GM12872 (cell line): ENCODE measurements at regions not wholly inside any gene's neighbourhood (a gene's known extent, or its start where the extent isn't known, plus 50 kb on each side); places are given as distances from the start of the nearest gene placed in this dataset.

Experiments used
- TF ChIP-seq, protein P1 (sequence below): IDR thresholded peaks from 3 replicates; pipeline ENCODE4 v1.5.1; 2011; ENCODE audit warnings: low read depth, mild to moderate bottlenecking, low read length, moderate library complexity; ENCODE audit not compliant: insufficient read depth

DNA sequence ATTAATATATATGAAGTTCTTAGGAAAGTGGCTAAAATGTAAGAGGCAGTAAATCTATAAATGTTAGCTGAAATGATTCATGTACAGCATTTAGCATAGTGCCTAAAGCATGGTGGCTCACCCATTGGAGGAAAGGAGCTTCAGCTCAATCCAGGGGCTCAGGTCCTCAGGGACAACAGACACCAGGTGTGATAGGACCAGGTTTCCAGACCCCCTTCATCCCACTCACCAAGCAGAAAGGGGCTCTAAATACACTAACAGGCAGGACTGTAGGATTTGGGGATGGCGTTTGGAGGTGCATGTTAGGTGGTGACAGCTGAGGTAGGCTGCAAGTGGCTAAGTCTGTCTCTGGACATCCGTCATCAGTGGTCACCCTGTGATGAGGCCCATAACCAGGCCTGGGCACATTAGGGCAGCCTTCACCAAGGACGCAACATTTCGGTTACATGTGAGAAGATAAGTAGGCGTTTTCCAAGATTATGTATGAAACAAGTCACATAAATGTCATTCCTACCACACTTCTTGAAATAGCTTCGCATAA is 233.1 kb downstream of the C1orf94 start:
- TF ChIP-seq, protein P1, sequence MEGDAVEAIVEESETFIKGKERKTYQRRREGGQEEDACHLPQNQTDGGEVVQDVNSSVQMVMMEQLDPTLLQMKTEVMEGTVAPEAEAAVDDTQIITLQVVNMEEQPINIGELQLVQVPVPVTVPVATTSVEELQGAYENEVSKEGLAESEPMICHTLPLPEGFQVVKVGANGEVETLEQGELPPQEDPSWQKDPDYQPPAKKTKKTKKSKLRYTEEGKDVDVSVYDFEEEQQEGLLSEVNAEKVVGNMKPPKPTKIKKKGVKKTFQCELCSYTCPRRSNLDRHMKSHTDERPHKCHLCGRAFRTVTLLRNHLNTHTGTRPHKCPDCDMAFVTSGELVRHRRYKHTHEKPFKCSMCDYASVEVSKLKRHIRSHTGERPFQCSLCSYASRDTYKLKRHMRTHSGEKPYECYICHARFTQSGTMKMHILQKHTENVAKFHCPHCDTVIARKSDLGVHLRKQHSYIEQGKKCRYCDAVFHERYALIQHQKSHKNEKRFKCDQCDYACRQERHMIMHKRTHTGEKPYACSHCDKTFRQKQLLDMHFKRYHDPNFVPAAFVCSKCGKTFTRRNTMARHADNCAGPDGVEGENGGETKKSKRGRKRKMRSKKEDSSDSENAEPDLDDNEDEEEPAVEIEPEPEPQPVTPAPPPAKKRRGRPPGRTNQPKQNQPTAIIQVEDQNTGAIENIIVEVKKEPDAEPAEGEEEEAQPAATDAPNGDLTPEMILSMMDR, result no peak

DNA sequence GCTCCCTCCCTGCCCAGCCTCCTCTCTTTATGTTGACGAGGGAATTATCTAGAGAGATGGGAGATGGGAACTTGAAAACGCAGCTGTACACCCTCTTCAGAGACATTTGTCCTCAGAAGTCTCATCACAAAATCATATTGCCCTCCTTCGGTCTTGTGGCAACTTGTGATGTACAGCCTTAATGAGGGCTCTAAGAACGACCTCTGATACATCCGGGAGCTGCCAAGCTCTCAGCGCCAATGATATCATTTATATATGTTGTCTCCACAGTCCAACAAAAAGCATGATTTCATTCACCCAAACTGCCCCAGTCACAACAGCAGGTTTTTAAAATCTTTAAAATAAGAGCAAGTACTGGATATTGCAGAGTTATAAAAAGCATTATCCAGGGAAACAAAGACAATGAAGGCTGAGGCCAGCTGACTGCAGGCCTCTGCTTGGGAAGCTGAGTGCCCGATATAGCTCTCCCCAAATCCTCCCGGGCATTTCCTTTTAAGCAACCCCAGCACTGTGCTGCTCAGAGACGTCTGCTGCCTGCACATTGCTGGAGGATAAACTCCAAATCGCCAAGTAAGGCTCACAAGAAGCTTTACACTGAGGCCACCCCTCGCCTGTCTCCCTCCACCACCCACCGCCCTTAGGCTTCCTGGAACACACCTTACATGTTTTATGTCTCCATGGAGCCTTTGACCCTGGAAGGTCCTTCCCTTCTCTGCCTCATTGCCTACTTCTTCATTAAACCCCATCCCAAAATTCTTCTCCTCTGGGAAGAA is 236.1 kb downstream of the C1orf94 start:
- TF ChIP-seq, protein P1, result no peak

DNA sequence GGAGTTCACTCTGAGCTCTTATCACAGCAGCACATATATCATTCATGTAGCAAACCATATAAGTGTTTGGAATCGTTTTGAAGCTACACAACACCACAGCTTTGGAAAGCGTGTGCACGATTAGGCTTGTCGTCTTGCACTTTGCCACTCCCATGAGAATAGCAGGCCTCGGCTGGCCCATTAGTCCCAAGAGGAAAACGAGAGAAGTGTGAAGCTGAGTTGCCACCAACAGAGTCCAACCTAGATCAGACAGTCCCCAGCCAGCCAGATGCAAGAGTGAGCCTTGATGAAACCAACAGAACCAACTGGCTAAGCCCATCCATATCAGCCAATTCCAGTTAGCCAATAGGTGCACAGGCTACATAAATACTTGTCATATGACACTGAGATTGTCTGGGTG is 238.4 kb downstream of the C1orf94 start:
- TF ChIP-seq, protein P1, result no peak

DNA sequence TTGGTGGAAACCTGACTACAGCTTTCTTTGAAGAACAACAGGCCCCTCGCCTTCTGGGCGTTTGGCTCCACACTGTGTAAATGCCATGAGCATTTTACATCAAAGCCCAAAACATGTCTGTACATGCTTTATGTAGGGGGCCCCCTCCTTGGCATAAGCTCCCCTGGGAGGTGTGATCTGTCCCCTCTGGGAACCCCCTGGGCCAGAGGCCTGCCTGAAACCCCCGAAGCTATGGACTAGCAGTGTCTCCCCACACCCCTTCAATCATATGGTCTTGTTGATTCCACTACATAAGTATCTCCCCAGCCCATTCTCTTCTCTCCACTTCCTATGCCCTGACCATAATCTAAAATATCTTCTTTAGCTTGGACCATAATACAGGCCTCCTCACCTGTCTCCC is 241.5 kb downstream of the C1orf94 start:
- TF ChIP-seq, protein P1, result no peak

DNA sequence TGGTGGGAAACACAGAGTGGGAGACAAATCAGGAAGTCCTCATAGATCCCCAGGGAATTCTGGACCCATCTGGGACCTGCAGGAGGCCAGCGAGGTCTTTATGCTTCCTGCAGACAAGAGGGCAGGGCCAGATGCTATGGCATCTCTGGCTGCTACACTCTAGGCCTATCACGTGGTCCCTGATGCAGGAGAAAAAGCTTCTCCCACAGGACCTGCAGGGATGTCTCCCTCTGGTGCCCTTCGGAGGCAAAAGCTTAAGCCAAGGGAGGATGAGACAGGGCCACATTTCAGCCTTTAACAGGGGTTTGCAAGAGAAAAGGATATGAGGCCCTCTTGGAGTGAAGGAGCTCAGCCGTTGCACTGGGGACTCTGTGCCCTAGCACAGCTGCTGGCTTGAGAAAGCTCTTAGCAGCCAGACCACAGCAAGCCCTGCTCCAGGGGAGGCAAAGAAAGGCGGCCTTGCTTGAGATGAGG is 243.0 kb downstream of the C1orf94 start:
- TF ChIP-seq, protein P1, result no peak

DNA sequence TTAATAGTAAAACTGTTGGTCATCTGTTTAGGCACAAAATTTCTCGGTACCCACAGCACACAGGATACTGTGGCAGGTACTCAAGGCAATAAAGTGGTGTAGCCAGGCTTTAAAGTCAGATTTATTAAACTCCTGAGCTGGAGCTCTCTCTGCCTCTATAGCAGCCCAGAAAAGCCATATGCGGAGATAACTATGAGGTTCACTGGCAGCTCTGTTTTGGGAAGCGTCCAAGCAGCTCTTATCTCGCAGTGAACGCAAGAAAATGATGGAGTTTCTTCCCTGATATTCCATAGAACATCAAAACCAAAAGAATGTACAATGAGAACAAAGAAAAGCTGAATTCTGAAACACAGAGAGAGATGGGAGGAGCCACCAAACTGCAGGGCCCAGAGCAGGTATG is 248.3 kb downstream of the C1orf94 start:
- TF ChIP-seq, protein P1, result no peak

DNA sequence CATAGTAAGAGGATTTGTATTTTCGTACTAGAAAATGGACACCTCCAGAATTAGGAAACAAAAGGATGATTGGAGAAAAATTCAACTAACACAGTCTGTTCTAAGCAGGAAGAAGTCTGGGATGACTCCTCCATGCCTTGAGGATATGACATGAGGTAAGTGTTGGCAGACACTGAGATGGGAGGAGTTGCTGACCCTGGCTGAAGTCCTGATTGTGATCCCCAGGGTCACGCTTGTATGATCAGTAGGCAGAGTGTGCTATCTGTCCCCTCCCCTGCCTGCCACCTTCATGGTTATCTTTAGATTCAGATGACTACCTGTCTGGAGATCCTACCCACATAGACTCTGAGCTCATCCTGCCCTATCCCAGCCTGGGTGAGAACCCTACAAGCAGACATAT is 249.1 kb downstream of the C1orf94 start:
- TF ChIP-seq, protein P1, result no peak
